Endothelial cell of umbilical vein (primary cell): ENCODE measurements at regions not wholly inside any gene's neighbourhood (a gene's known extent, or its start where the extent isn't known, plus 50 kb on each side); places are given as distances from the start of the nearest gene placed in this dataset.

Experiments used
- BruUV-seq: library from RNA; stranded (reverse); fragments of 400-500 nt; replicated peaks from 2 replicates; lab custom pipeline; 2021; lab: Mats Ljungman, UMichigan
- CTCF ChIA-PET: fragments of 300-600, 350-600 bp; sonication (Branson Sonifier 250); formaldehyde crosslinking; loops from one replicate; lab custom pipeline; 2021; ENCODE audit warnings: antibody characterized with exemption, inconsistent platforms; lab: Charles Lee
- POLR2A ChIA-PET: fragments of 300-600, 350-600 bp; sonication (Branson Sonifier 250); formaldehyde crosslinking; loops from one replicate; lab custom pipeline; 2021; ENCODE audit warnings: antibody characterized with exemption, inconsistent platforms; lab: Charles Lee
- DNase-seq: peaks from one replicate; pipeline ENCODE4 v3.0.0-alpha.2; 2011; ENCODE audit warnings: low read depth, low spot score
- FAIRE-seq: peaks from 2 replicates; lab custom pipeline; 2011; peaks lifted over from hg19 to GRCh38; lab: Jason Lieb, UNC
- H2AFZ ChIP-seq: 2 replicates; pipeline ENCODE4 v1.6.0; 2012; ENCODE audit warnings: low read depth, low read length, control low read depth, inconsistent platforms
- H3K27ac ChIP-seq: 2 replicates; pipeline ENCODE4 v1.5.1; 2011; ENCODE audit warnings: low read depth, mild to moderate bottlenecking, control low read depth, low read length, moderate library complexity; ENCODE audit not compliant: insufficient read depth
- H3K27me3 ChIP-seq, 2 experiments: 2 replicates each; pipeline versions ENCODE4 v1.6.0 to v1.6.1; 2011; ENCODE audit warnings: low read length in 2 of 2, mixed read lengths in 1 of 2; ENCODE audit not compliant: control insufficient read depth in 2 of 2, insufficient read depth in 2 of 2
- H3K36me3 ChIP-seq, 2 experiments: 2 replicates in 1 of 2; 3 replicates in 1 of 2; pipeline ENCODE4 v1.5.1; 2011; ENCODE audit warnings: low read length in 2 of 2, mild to moderate bottlenecking in 1 of 2, moderate library complexity in 1 of 2; ENCODE audit not compliant: control insufficient read depth in 2 of 2, insufficient read depth in 2 of 2; ENCODE audit errors: extremely low read depth in 1 of 2
- H3K4me1 ChIP-seq: 3 replicates; pipeline ENCODE4 v1.5.1; 2011; ENCODE audit warnings: mild to moderate bottlenecking, low read length; ENCODE audit not compliant: control insufficient read depth, insufficient read depth; ENCODE audit errors: extremely low read depth
- H3K4me2 ChIP-seq: 2 replicates; pipeline ENCODE4 v1.6.1; 2011; ENCODE audit warnings: low read length, control low read depth, mixed read lengths; ENCODE audit not compliant: insufficient read depth
- H3K4me3 ChIP-seq, 3 experiments: fragments of 200-600 bp in 1 of 3; sonication (generic), shearing (Covaris generic) in 1 of 3; replicated peaks in 1 of 3; 2 replicates each; pipeline ENCODE4 v1.5.1; 2011 to 2016; ENCODE audit warnings: control low read depth in 3 of 3, low read length in 3 of 3, mild to moderate bottlenecking in 2 of 3, inconsistent platforms in 1 of 3, low read depth in 1 of 3, moderate library complexity in 1 of 3; ENCODE audit not compliant: insufficient read depth in 1 of 3
- H3K79me2 ChIP-seq: 2 replicates; pipeline ENCODE4 v1.6.0; 2012; ENCODE audit warnings: low read length, inconsistent platforms; ENCODE audit not compliant: control insufficient read depth, insufficient read depth
- H3K9ac ChIP-seq: replicated peaks from 2 replicates; pipeline ENCODE3; 2011; ENCODE audit warnings: low read length, control low read depth; ENCODE audit not compliant: insufficient read depth; ENCODE audit errors: extremely low read depth
- H3K9me1 ChIP-seq: replicated peaks from 3 replicates; pipeline ENCODE4 v1.6.0; 2011; ENCODE audit warnings: mild to moderate bottlenecking, low read length; ENCODE audit not compliant: control insufficient read depth, insufficient read depth; ENCODE audit errors: extremely low read depth
- H3K9me3 ChIP-seq: replicated peaks from 2 replicates; pipeline ENCODE4 v1.5.1; 2012; ENCODE audit warnings: low read length, inconsistent platforms; ENCODE audit not compliant: control insufficient read depth, insufficient read depth
- H4K20me1 ChIP-seq: replicated peaks from 2 replicates; pipeline ENCODE3; 2011; ENCODE audit warnings: mild to moderate bottlenecking, low read length; ENCODE audit not compliant: control insufficient read depth, insufficient read depth; ENCODE audit errors: extremely low read depth
- CTCF ChIP-seq, 2 donors: IDR thresholded peaks; 1 replicate in 1 of 2; 2 replicates in 1 of 2; pipeline ENCODE4 v1.5.1; 2011; ENCODE audit warnings: low read length in 2 of 2, mild to moderate bottlenecking in 2 of 2, moderate library complexity in 2 of 2, control low read depth in 1 of 2, inconsistent platforms in 1 of 2, low read depth in 1 of 2; ENCODE audit not compliant: insufficient read depth in 1 of 2; ENCODE audit errors: extremely low read depth in 1 of 2
- EZH2 ChIP-seq: IDR thresholded peaks from 2 replicates; pipeline ENCODE4 v1.6.1; 2012; ENCODE audit warnings: borderline replicate concordance, low read depth, mild to moderate bottlenecking, moderate library complexity, low read length, inconsistent platforms; ENCODE audit not compliant: severe bottlenecking
- FOS ChIP-seq: IDR thresholded peaks from 2 replicates; pipeline ENCODE4 v1.6.1; 2011; ENCODE audit warnings: mild to moderate bottlenecking, low read length, moderate library complexity, borderline replicate concordance; ENCODE audit not compliant: insufficient read depth
- GATA2 ChIP-seq: IDR thresholded peaks from 2 replicates; pipeline ENCODE4 v1.7.0; 2011; ENCODE audit warnings: low read depth, mild to moderate bottlenecking, moderate library complexity, mixed read lengths, low read length; ENCODE audit not compliant: insufficient read length, insufficient read depth
- JUN ChIP-seq: IDR thresholded peaks from 2 replicates; pipeline ENCODE4 v1.6.1; 2011; ENCODE audit warnings: borderline replicate concordance, low read depth; ENCODE audit not compliant: insufficient read length, insufficient read depth
- MYC ChIP-seq: IDR thresholded peaks from one replicate; pipeline ENCODE4 v1.6.1; 2011; ENCODE audit warnings: mild to moderate bottlenecking, low read depth, low read length
- POLR2A ChIP-seq: IDR thresholded peaks from 2 replicates; pipeline ENCODE4 v1.6.1; 2012; ENCODE audit warnings: low read depth, mild to moderate bottlenecking, control low read depth, low read length
- POLR2AphosphoS5 ChIP-seq: IDR thresholded peaks from 2 replicates; pipeline ENCODE4 v1.6.1; 2012; ENCODE audit warnings: low read depth, mild to moderate bottlenecking, control low read depth, low read length, moderate library complexity; ENCODE audit not compliant: insufficient read depth
- dilution Hi-C: fragments of 300-500 bp; cut with MboI; formaldehyde crosslinking; loops from one replicate; pipeline ENCODE4 v1.15.0; 2019; ENCODE audit warnings: low sequenced_read_pairs; ENCODE audit not compliant: extremely low pct_ligation_motif_present
- intact Hi-C: fragments of 100-400 bp; cut with micrococcal nuclease; formaldehyde crosslinking; loops from one replicate; pipeline ENCODE4 v1.10.0; 2022
- TF ChIP-seq, protein P1 (sequence below): IDR thresholded peaks from 2 replicates; pipeline ENCODE4 v1.6.1; 2011; ENCODE audit not compliant: insufficient read depth, insufficient read length

DNA sequence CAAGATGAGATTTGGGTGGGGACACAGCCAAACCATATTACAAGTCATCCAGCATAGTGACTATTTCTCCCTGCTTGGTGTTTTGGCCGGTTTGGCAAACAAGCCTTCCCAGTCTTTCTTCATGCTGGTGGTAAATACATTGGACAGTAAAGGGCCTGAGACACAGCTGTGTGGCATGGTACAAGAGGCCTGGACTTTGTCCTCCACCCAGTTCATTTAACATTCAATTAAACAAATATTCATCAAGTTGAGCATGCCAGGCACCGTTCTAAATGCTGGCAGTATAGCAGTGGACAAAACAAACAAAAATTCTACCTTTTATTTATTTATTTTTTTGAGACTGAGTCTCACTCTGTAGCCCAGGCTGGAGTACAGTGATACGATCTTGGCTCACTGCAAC, 62.7 kb upstream of the SLC28A3 start:
- H3K9me3 ChIP-seq, result no peaks in the 10 kb centered on the region
- no peaks in the 10 kb centered on the region for H3K27me3 ChIP-seq
- ChIA-PET CTCF (interaction anchor here (0.8 to 1.1 kb wide), 3 partner anchors 855 to 1207 kb away, joined by 3 to 11 read pairs (median 5); no protein-coding TSS in a partner anchor), POLR2A (no interaction called here)
- dilution Hi-C loops (no loop called here), intact Hi-C loops (no loop called here)
- H3K4me2 ChIP-seq, result no peak overlapping the region
- FAIRE-seq (no peak), DNase-seq (no peak)
- H3K4me3 ChIP-seq, result no peak overlapping the region
- no peaks in the 10 kb centered on the region for H3K79me2 ChIP-seq
- BruUV-seq, result no TSS peak
- no peaks in the 10 kb centered on the region for H3K9me1 ChIP-seq
- H3K9ac ChIP-seq, result no peak overlapping the region
- no peaks in the 10 kb centered on the region for H3K4me1 ChIP-seq
- no peak overlapping the region for H2AFZ ChIP-seq
- H4K20me1 ChIP-seq, result no peaks in the 10 kb centered on the region
- no peak overlapping the region for H3K27ac ChIP-seq
- no peak for TF ChIP-seq CTCF (IDR thresholded peaks at IDR 0.05; ENCODE audit: extremely low read depth in 1 of 2, insufficient read depth in 1 of 2, low read depth in 1 of 2, low read length in 2 of 2)
- TF ChIP-seq POLR2AphosphoS5, result no peak
- TF ChIP-seq GATA2, result no peak
- no peak for TF ChIP-seq FOS
- TF ChIP-seq, protein P1, sequence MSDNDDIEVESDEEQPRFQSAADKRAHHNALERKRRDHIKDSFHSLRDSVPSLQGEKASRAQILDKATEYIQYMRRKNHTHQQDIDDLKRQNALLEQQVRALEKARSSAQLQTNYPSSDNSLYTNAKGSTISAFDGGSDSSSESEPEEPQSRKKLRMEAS, result no peak
- TF ChIP-seq JUN, result no peak
- TF ChIP-seq MYC, result no peak
- no peak for TF ChIP-seq EZH2
- TF ChIP-seq POLR2A, result no peak
- no peaks in the 10 kb centered on the region for H3K36me3 ChIP-seq
